RWPE2 (cell line): ENCODE measurements at regions not wholly inside any gene's neighbourhood (a gene's known extent, or its start where the extent isn't known, plus 50 kb on each side); places are given as distances from the start of the nearest gene placed in this dataset.

Source experiments
- ATAC-seq: fragments of 200-7000 bp; cut with Tn5 transposase; 3 replicates; pipeline ENCODE4 v1.9.1; 2021; ENCODE audit warnings: low read depth
- DNase-seq: peaks from one replicate; pipeline ENCODE4 v3.0.0-alpha.2; 2020; ENCODE audit warnings: low spot score
- H3K27ac ChIP-seq: fragments of 450-650 bp; 2 replicates; pipeline ENCODE4 v1.5.1; 2017; ENCODE audit warnings: mild to moderate bottlenecking; ENCODE audit not compliant: poor library complexity, severe bottlenecking
- H3K27me3 ChIP-seq: fragments of 250-450 bp; sonication (Bioruptor Pico); 2 replicates; pipeline ENCODE4 v1.5.1; 2021; ENCODE audit warnings: mild to moderate bottlenecking, moderate library complexity; ENCODE audit not compliant: insufficient read depth, poor library complexity, severe bottlenecking
- H3K36me3 ChIP-seq: fragments of 250-450 bp; sonication (Bioruptor Pico); 2 replicates; pipeline ENCODE4 v1.5.1; 2020; ENCODE audit warnings: low read depth, mild to moderate bottlenecking, moderate library complexity
- H3K4me1 ChIP-seq: fragments of 250-450 bp; sonication (Bioruptor Pico); 2 replicates; pipeline ENCODE4 v1.5.1; 2021; ENCODE audit warnings: mild to moderate bottlenecking, moderate library complexity; ENCODE audit not compliant: insufficient read depth, poor library complexity, severe bottlenecking
- H3K4me3 ChIP-seq: fragments of 250-450 bp; sonication (Bioruptor Pico); 2 replicates; pipeline ENCODE4 v1.5.1; 2021; ENCODE audit warnings: mild to moderate bottlenecking, moderate library complexity; ENCODE audit not compliant: severe bottlenecking
- H3K9me3 ChIP-seq: fragments of 250-450 bp; sonication (Bioruptor Pico); 2 replicates; pipeline ENCODE4 v1.5.1; 2021; ENCODE audit warnings: mild to moderate bottlenecking, moderate library complexity; ENCODE audit not compliant: severe bottlenecking
- CTCF ChIP-seq: fragments of 450-650 bp; IDR thresholded peaks from one replicate; pipeline ENCODE4 v1.5.1; 2017; ENCODE audit warnings: mild to moderate bottlenecking, moderate library complexity; ENCODE audit not compliant: poor library complexity, severe bottlenecking

- no peak for ATAC-seq
- Histone ChIP-seq H3K36me3 (no peaks in the 10 kb centered on the region), H3K4me1 (peaks cover 16% of the 10 kb centered on the region), H3K9me3 (no peaks in the 10 kb centered on the region), H3K4me3 (no peak overlapping the region), H3K27ac (peak overlapping the region; percentile 77), H3K27me3 (no peaks in the 10 kb centered on the region)
- DNase-seq = no peak
- no peak for TF ChIP-seq CTCF
These were observed 199.6 kb upstream of the TMEM260 start for GRCh38 chr14:56379956-56380355.

GRCh38 chr14:56386024-56386423 is 193.6 kb upstream of the TMEM260 start:
- no peaks in the 10 kb centered on the region for H3K9me3 ChIP-seq
- no peaks in the 10 kb centered on the region for H3K27me3 ChIP-seq
- H3K27ac ChIP-seq = no peak overlapping the region
- H3K4me1 ChIP-seq = no peaks in the 10 kb centered on the region
- ATAC-seq (no peak), DNase-seq (no peak)
- no peaks in the 10 kb centered on the region for H3K36me3 ChIP-seq
- no peak for TF ChIP-seq CTCF
- H3K4me3 ChIP-seq = no peak overlapping the region

GRCh38 chr14:56390859-56391258 is 188.7 kb upstream of the TMEM260 start:
- Histone ChIP-seq H3K36me3 (no peaks in the 10 kb centered on the region), H3K9me3 (no peaks in the 10 kb centered on the region), H3K4me1 (no peaks in the 10 kb centered on the region), H3K27me3 (no peaks in the 10 kb centered on the region), H3K4me3 (no peak overlapping the region), H3K27ac (no peak overlapping the region)
- ATAC-seq (no peak), DNase-seq (no peak)
- no peak for TF ChIP-seq CTCF

- TF ChIP-seq CTCF = no peak
- no peak overlapping the region for H3K4me3 ChIP-seq
- H3K27me3 ChIP-seq = no peaks in the 10 kb centered on the region
- no peak for ATAC-seq
- H3K9me3 ChIP-seq = no peaks in the 10 kb centered on the region
- H3K27ac ChIP-seq = no peak overlapping the region
- no peaks in the 10 kb centered on the region for H3K36me3 ChIP-seq
- no peak for DNase-seq
- no peaks in the 10 kb centered on the region for H3K4me1 ChIP-seq
These were observed 184.6 kb upstream of the TMEM260 start for GRCh38 chr14:56394826-56395530.

- 0 out of 3 replicates have a peak, but pooled peaks have one; percentile 40 for ATAC-seq
- no peak for DNase-seq
- no peaks in the 10 kb centered on the region for H3K9me3 ChIP-seq
- H3K27me3 ChIP-seq = no peaks in the 10 kb centered on the region
- H3K4me3 ChIP-seq = no peak overlapping the region
- H3K4me1 ChIP-seq = no peaks in the 10 kb centered on the region
- H3K27ac ChIP-seq = no peak overlapping the region
- H3K36me3 ChIP-seq = no peaks in the 10 kb centered on the region
- no peak for TF ChIP-seq CTCF
These were observed 179.3 kb upstream of the TMEM260 start for GRCh38 chr14:56400109-56400825.
